ENCODE measurements at regions not wholly inside any gene's neighbourhood (a gene's known extent, or its start where the extent isn't known, plus 50 kb on each side); places are given as distances from the start of the nearest gene placed in this dataset.
"Not testable (repeated sequence)": the region's sequence is repeated elsewhere in the genome, so short reads cannot be mapped to it uniquely, and the experiment has no call there.

GRCh38 chr2:75292826-75293225, 93.5 kb upstream of the TACR1 start:
- intact Hi-C loops (cut with micrococcal nuclease) = no loop called here
- no TSS peak for BruUV-seq (replicated peaks)

GRCh38 chr2:75290600-75291150, 91.4 kb upstream of the TACR1 start:
- Histone ChIP-seq H3K27ac (ENCODE audit: low read length) (no peak overlapping the region), H3K9me3 (ENCODE audit: low read length) (no peaks in the 10 kb centered on the region), H3K4me1 (ENCODE audit: insufficient read depth, low read length) (peaks cover 9% of the 10 kb centered on the region), H3K27me3 (ENCODE audit: low read length) (no peaks in the 10 kb centered on the region), H3K79me2 (ENCODE audit: low read length) (no peaks in the 10 kb centered on the region), H3K4me3 (ENCODE audit: low read length) (no peak overlapping the region), H3F3A (ENCODE audit: low read length, unreplicated experiment) (no peaks in the 10 kb centered on the region), H3K36me3 (ENCODE audit: low read depth, low read length) (no peaks in the 10 kb centered on the region), H3K9ac (ENCODE audit: low read length) (no peak overlapping the region), H3K9me2 (replicated peaks; ENCODE audit: low read length) (no peaks in the 10 kb centered on the region), H2AFZ (ENCODE audit: low read length) (no peak overlapping the region), H4K20me1 (ENCODE audit: low read length) (no peaks in the 10 kb centered on the region), H3K4me2 (ENCODE audit: low read length) (no peak overlapping the region)
- BruUV-seq (replicated peaks) = no TSS peak
- ATAC-seq (peak; percentile 46; the same call in 1 of the 2 replicates), DNase-seq (no peak)
- intact Hi-C loops (cut with micrococcal nuclease) = no loop called here
- POLR2A ChIA-PET (ENCODE audit: unreplicated experiment) = no interaction called here
- TF ChIP-seq EZH2 (IDR thresholded peaks at IDR 0.05; ENCODE audit: low read length, unreplicated experiment) = no peak
- TF ChIP-seq CTCF (conservative IDR thresholded peaks at IDR 0.05; ENCODE audit: low read depth, low read length) = peak; percentile 35; the same call in 1 of the 2 replicates
- no peak for TF ChIP-seq EZH2phosphoT487 (IDR thresholded peaks at IDR 0.05; ENCODE audit: borderline replicate concordance, low read length)
- CTCF ChIA-PET = no interaction called here

More at GRCh38 chr2:75292826-75293225, 93.5 kb upstream of the TACR1 start:
- Histone ChIP-seq H3K4me2 (ENCODE audit: low read length) (peak overlapping the region; percentile 23), H3K27ac (ENCODE audit: low read length) (no peak overlapping the region), H4K20me1 (ENCODE audit: low read length) (no peaks in the 10 kb centered on the region), H2AFZ (ENCODE audit: low read length) (no peak overlapping the region), H3K9me2 (replicated peaks; ENCODE audit: low read length) (no peaks in the 10 kb centered on the region), H3K9me3 (ENCODE audit: low read length) (no peaks in the 10 kb centered on the region), H3K36me3 (ENCODE audit: low read depth, low read length) (no peaks in the 10 kb centered on the region), H3K27me3 (ENCODE audit: low read length) (no peaks in the 10 kb centered on the region), H3K9ac (ENCODE audit: low read length) (no peak overlapping the region), H3K4me1 (ENCODE audit: insufficient read depth, low read length) (peaks cover 9% of the 10 kb centered on the region), H3F3A (ENCODE audit: low read length, unreplicated experiment) (no peaks in the 10 kb centered on the region), H3K4me3 (ENCODE audit: low read length) (no peak overlapping the region), H3K79me2 (ENCODE audit: low read length) (no peaks in the 10 kb centered on the region)
- ChIA-PET CTCF (no interaction called here), POLR2A (ENCODE audit: unreplicated experiment) (no interaction called here)
- peak; percentile 93 for ATAC-seq
- TF ChIP-seq EZH2phosphoT487 (IDR thresholded peaks at IDR 0.05; ENCODE audit: borderline replicate concordance, low read length) (no peak), CTCF (conservative IDR thresholded peaks at IDR 0.05; ENCODE audit: low read depth, low read length) (no peak), EZH2 (IDR thresholded peaks at IDR 0.05; ENCODE audit: low read length, unreplicated experiment) (no peak)
- peak; percentile 88 for DNase-seq

GRCh38 chr2:75289771-75290170, 90.5 kb upstream of the TACR1 start:
- Histone ChIP-seq H3K4me2 (ENCODE audit: low read length) (no peak overlapping the region), H2AFZ (ENCODE audit: low read length) (no peak overlapping the region), H3K79me2 (ENCODE audit: low read length) (no peaks in the 10 kb centered on the region), H3K9me2 (replicated peaks; ENCODE audit: low read length) (no peaks in the 10 kb centered on the region), H3K4me3 (ENCODE audit: low read length) (no peak overlapping the region), H3K27me3 (ENCODE audit: low read length) (no peaks in the 10 kb centered on the region), H3K9me3 (ENCODE audit: low read length) (no peaks in the 10 kb centered on the region), H3K36me3 (ENCODE audit: low read depth, low read length) (no peaks in the 10 kb centered on the region), H3K27ac (ENCODE audit: low read length) (no peak overlapping the region), H4K20me1 (ENCODE audit: low read length) (no peaks in the 10 kb centered on the region), H3K4me1 (ENCODE audit: insufficient read depth, low read length) (peaks cover 9% of the 10 kb centered on the region), H3K9ac (ENCODE audit: low read length) (no peak overlapping the region), H3F3A (ENCODE audit: low read length, unreplicated experiment) (no peaks in the 10 kb centered on the region)
- intact Hi-C loops (cut with micrococcal nuclease) = no loop called here
- no peak for TF ChIP-seq EZH2 (IDR thresholded peaks at IDR 0.05; ENCODE audit: low read length, unreplicated experiment)
- no peak for TF ChIP-seq CTCF (conservative IDR thresholded peaks at IDR 0.05; ENCODE audit: low read depth, low read length)
- TF ChIP-seq EZH2phosphoT487 (IDR thresholded peaks at IDR 0.05; ENCODE audit: borderline replicate concordance, low read length) = no peak
- ATAC-seq (no peak), DNase-seq (no peak)
- no TSS peak for BruUV-seq (replicated peaks)
- POLR2A ChIA-PET (ENCODE audit: unreplicated experiment) = no interaction called here
- CTCF ChIA-PET = no interaction called here

- H3K9me3 ChIP-seq (ENCODE audit: low read length); POLR2A ChIA-PET (ENCODE audit: unreplicated experiment); CTCF ChIA-PET; H3K27me3 ChIP-seq (ENCODE audit: low read length); H3K36me3 ChIP-seq (ENCODE audit: low read depth, low read length); H3K4me2 ChIP-seq (ENCODE audit: low read length); H3K9me2 ChIP-seq (replicated peaks; ENCODE audit: low read length); DNase-seq; H3K4me3 ChIP-seq (ENCODE audit: low read length); H2AFZ ChIP-seq (ENCODE audit: low read length); H3K4me1 ChIP-seq (ENCODE audit: insufficient read depth, low read length); intact Hi-C loops (cut with micrococcal nuclease); H3K79me2 ChIP-seq (ENCODE audit: low read length); H4K20me1 ChIP-seq (ENCODE audit: low read length); H3F3A ChIP-seq (ENCODE audit: low read length, unreplicated experiment); H3K27ac ChIP-seq (ENCODE audit: low read length); H3K9ac ChIP-seq (ENCODE audit: low read length); BruUV-seq (replicated peaks); ATAC-seq: not testable (repeated sequence)
These were observed 89.9 kb upstream of the TACR1 start for GRCh38 chr2:75289178-75289577.
